Hepatocyte (in vitro differentiated cells): ENCODE measurements at regions not wholly inside any gene's neighbourhood (a gene's known extent, or its start where the extent isn't known, plus 50 kb on each side); places are given as distances from the start of the nearest gene placed in this dataset.

ENCODE experiments used
- DNase-seq: peaks from one replicate; pipeline ENCODE4 v3.0.0-alpha.2; 2016; ENCODE audit warnings: low spot score
- H2AFZ ChIP-seq: fragments of 200-600 bp; sonication (generic); 2 replicates; pipeline ENCODE4 v1.6.0; 2016; ENCODE audit warnings: antibody characterized with exemption, mild to moderate bottlenecking
- H3K27ac ChIP-seq: fragments of 200-600 bp; sonication (generic); 2 replicates; pipeline ENCODE4 v1.5.1; 2016; ENCODE audit warnings: mild to moderate bottlenecking
- H3K27me3 ChIP-seq: fragments of 200-600 bp; sonication (generic); 2 replicates; pipeline ENCODE4 v1.6.1; 2016
- H3K36me3 ChIP-seq: fragments of 200-600 bp; sonication (generic); replicated peaks from 2 replicates; pipeline ENCODE4 v1.5.1; 2016; ENCODE audit warnings: low read depth; ENCODE audit not compliant: insufficient read depth
- H3K4me1 ChIP-seq: fragments of 200-600 bp; sonication (generic); 2 replicates; pipeline ENCODE4 v1.5.1; 2016; ENCODE audit warnings: mild to moderate bottlenecking, moderate library complexity; ENCODE audit not compliant: insufficient read depth
- H3K4me2 ChIP-seq: fragments of 200-600 bp; sonication (generic); 2 replicates; pipeline ENCODE4 v1.6.0; 2016
- H3K4me3 ChIP-seq: fragments of 200-600 bp; sonication (generic); 2 replicates; pipeline ENCODE4 v1.5.1; 2016; ENCODE audit warnings: mild to moderate bottlenecking
- H3K79me2 ChIP-seq: fragments of 200-600 bp; sonication (generic); 2 replicates; pipeline ENCODE4 v1.6.0; 2017; ENCODE audit warnings: mild to moderate bottlenecking
- H3K9me2 ChIP-seq: fragments of 200-600 bp; sonication (generic); replicated peaks from 2 replicates; pipeline ENCODE4 v1.6.0; 2017; ENCODE audit warnings: mild to moderate bottlenecking; ENCODE audit not compliant: insufficient read depth
- H3K9me3 ChIP-seq: fragments of 200-600 bp; sonication (generic); 2 replicates; pipeline ENCODE4 v1.5.1; 2016; ENCODE audit warnings: low read depth, mild to moderate bottlenecking
- H4K20me1 ChIP-seq: fragments of 200-600 bp; sonication (generic); 2 replicates; pipeline ENCODE4 v1.6.0; 2016; ENCODE audit warnings: mild to moderate bottlenecking; ENCODE audit not compliant: insufficient read depth, poor library complexity, severe bottlenecking
- EZH2 ChIP-seq: fragments of 200-600 bp; sonication (generic); IDR thresholded peaks from 2 replicates; pipeline ENCODE4 v1.6.1; 2016; ENCODE audit warnings: antibody characterized with exemption, mild to moderate bottlenecking, borderline replicate concordance
- EZH2phosphoT487 ChIP-seq: fragments of 200-600 bp; sonication (generic); IDR thresholded peaks from one replicate; pipeline ENCODE4 v1.6.1; 2018; ENCODE audit warnings: antibody characterized with exemption, mild to moderate bottlenecking, low read depth, moderate library complexity; ENCODE audit not compliant: unreplicated experiment, severe bottlenecking
- WGBS: methylation state at CpG from one replicate; pipeline ENCODE4 v1.1.6; 2016; ENCODE audit warnings: low lambda C conversion rate; ENCODE audit errors: missing lambda C conversion rate; 5-methylcytosine and 5-hydroxymethylcytosine counted together
- TF ChIP-seq, protein P1 (sequence below): fragments of 200-600 bp; sonication (generic); IDR thresholded peaks from 2 replicates; pipeline ENCODE4 v1.5.1; 2016; ENCODE audit warnings: antibody characterized with exemption, mild to moderate bottlenecking; ENCODE audit not compliant: poor library complexity

- Histone ChIP-seq H3K9me2 (no peaks in the 10 kb centered on the region), H2AFZ (no peak overlapping the region), H3K9me3 (no peaks in the 10 kb centered on the region), H3K27ac (no peak overlapping the region), H3K4me3 (no peak overlapping the region), H4K20me1 (no peaks in the 10 kb centered on the region), H3K79me2 (no peaks in the 10 kb centered on the region), H3K36me3 (no peaks in the 10 kb centered on the region), H3K27me3 (peaks cover 21% of the 10 kb centered on the region), H3K4me1 (peaks cover 4% of the 10 kb centered on the region), H3K4me2 (no peak overlapping the region)
- DNase-seq: no peak
- WGBS: 77% methylated on average over 3 of the region's 3 CpGs
- no peak for TF ChIP-seq EZH2phosphoT487
- TF ChIP-seq, protein P1, sequence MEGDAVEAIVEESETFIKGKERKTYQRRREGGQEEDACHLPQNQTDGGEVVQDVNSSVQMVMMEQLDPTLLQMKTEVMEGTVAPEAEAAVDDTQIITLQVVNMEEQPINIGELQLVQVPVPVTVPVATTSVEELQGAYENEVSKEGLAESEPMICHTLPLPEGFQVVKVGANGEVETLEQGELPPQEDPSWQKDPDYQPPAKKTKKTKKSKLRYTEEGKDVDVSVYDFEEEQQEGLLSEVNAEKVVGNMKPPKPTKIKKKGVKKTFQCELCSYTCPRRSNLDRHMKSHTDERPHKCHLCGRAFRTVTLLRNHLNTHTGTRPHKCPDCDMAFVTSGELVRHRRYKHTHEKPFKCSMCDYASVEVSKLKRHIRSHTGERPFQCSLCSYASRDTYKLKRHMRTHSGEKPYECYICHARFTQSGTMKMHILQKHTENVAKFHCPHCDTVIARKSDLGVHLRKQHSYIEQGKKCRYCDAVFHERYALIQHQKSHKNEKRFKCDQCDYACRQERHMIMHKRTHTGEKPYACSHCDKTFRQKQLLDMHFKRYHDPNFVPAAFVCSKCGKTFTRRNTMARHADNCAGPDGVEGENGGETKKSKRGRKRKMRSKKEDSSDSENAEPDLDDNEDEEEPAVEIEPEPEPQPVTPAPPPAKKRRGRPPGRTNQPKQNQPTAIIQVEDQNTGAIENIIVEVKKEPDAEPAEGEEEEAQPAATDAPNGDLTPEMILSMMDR: no peak
- TF ChIP-seq EZH2: no peak
Observed at GRCh38 chr2:16509042-16509441, 156.6 kb downstream of the CYRIA start.

- H3K27ac ChIP-seq: no peak overlapping the region
- TF ChIP-seq EZH2: no peak
- TF ChIP-seq EZH2phosphoT487: no peak
- TF ChIP-seq, protein P1: no peak
- peak overlapping the region; percentile 98 for H3K4me2 ChIP-seq
- H3K79me2 ChIP-seq: no peaks in the 10 kb centered on the region
- peaks cover 18% of the 10 kb centered on the region for H3K27me3 ChIP-seq
- H3K9me2 ChIP-seq: no peaks in the 10 kb centered on the region
- no peak for DNase-seq
- H3K4me1 ChIP-seq: peaks cover 4% of the 10 kb centered on the region
- WGBS: 27% methylated on average over 12 of the region's 12 CpGs
- H3K4me3 ChIP-seq: peak overlapping the region; percentile 45
- H3K9me3 ChIP-seq: no peaks in the 10 kb centered on the region
- no peaks in the 10 kb centered on the region for H3K36me3 ChIP-seq
- no peak overlapping the region for H2AFZ ChIP-seq
- H4K20me1 ChIP-seq: no peaks in the 10 kb centered on the region
Observed at GRCh38 chr2:16508490-16508851, 157.2 kb downstream of the CYRIA start.

DNA sequence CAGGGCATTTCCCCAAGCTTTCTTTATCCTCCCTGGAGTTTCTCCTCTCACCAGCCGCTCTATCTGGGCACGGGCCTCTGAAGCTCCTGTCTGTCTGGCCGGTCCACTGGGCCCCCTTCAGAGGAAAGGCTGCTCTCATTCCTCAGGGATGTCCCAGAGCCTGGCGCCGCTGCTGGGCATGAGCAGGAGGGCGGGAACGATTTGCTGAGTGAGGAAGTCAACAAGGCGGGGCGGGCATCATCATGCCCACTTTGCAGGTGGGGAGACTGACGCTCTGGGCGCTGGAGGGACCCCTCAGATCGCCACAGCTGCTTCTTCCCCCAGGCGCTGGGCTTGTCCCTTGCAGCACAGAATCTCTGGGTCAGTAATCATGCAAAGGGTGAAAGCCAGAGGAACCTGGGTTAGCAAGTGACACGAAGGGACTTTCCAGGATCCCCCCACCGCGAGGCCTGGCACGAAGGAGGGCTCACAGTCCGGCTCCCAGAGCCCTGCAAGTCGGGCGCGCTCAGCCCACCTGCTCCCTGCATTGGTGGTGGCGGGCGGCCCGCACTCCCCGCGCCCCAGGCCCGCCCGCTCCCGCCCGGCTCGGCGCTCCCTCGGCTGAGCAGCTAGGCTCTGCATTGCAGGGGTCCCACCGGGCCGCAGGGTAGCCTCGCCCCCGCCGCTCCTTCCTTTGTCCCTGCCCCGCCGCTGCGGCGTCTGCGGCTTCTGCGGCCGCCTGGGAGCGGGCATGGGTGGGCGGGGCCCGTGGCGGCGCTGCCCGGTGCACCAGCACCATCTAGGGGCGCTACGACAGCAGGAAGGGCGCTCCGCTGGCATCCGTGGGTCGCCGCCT lies 157.8 kb downstream of the CYRIA start:
- Histone ChIP-seq H3K27ac (no peak overlapping the region), H3K4me2 (peak overlapping the region; percentile 98), H3K9me3 (no peaks in the 10 kb centered on the region), H3K79me2 (no peaks in the 10 kb centered on the region), H4K20me1 (no peaks in the 10 kb centered on the region), H3K4me3 (peak overlapping the region; percentile 45), H3K36me3 (no peaks in the 10 kb centered on the region), H3K27me3 (peaks cover 18% of the 10 kb centered on the region), H2AFZ (peak overlapping the region; percentile 63), H3K4me1 (peaks cover 4% of the 10 kb centered on the region), H3K9me2 (no peaks in the 10 kb centered on the region)
- 14% methylated on average over 46 of the region's 58 CpGs for WGBS
- TF ChIP-seq EZH2: no peak
- TF ChIP-seq, protein P1: peak; percentile 86
- DNase-seq: peak; percentile 84
